Gastrocnemius medialis (tissue), 4 donors: ENCODE measurements at regions not wholly inside any gene's neighbourhood (a gene's known extent, or its start where the extent isn't known, plus 50 kb on each side); places are given as distances from the start of the nearest gene placed in this dataset.

Experiments used
- ATAC-seq, 2 donors: fragments of 150-250 bp; one replicate each; pipeline ENCODE4 v1.9.1; 2016
- DNase-seq, 2 donors: peaks; one replicate each; pipeline ENCODE4 v3.0.0-alpha.2; 2019
- H3K27ac ChIP-seq, 4 donors: fragments of 200-600 bp; sonication (generic); 1 replicate in 1 of 4; 2 replicates in 3 of 4; pipeline ENCODE4 v1.5.1; 2016 to 2018; ENCODE audit warnings: mild to moderate bottlenecking in 2 of 4, moderate library complexity in 1 of 4
- H3K27me3 ChIP-seq, 3 donors: fragments of 200-600 bp; sonication (generic) in 2 of 3; 1 replicate in 1 of 3; 2 replicates in 2 of 3; pipeline versions ENCODE4 v1.5.1 to v1.6.0; 2016 to 2019; ENCODE audit warnings: mild to moderate bottlenecking in 1 of 3, moderate library complexity in 1 of 3
- H3K36me3 ChIP-seq, 2 donors: fragments of 200-600 bp; sonication (generic) in 1 of 2; one replicate each; pipeline ENCODE4 v1.5.1; 2017 to 2018
- H3K4me1 ChIP-seq, 2 donors: fragments of 200-600 bp; sonication (generic) in 1 of 2; one replicate each; pipeline ENCODE4 v1.5.1; 2016 to 2017; ENCODE audit warnings: mild to moderate bottlenecking in 2 of 2
- H3K4me3 ChIP-seq, 4 donors: fragments of 200-600 bp; sonication (generic) in 3 of 4; 1 replicate in 1 of 4; 2 replicates in 3 of 4; pipeline ENCODE4 v1.5.1; 2016 to 2019; ENCODE audit warnings: mild to moderate bottlenecking in 2 of 4
- H3K9me3 ChIP-seq, 3 donors: fragments of 200-600 bp; sonication (generic) in 2 of 3; 1 replicate in 1 of 3; 2 replicates in 2 of 3; pipeline ENCODE4 v1.5.1; 2016 to 2019
- POLR2A ChIP-seq, 2 donors: fragments of 450-650 bp; IDR thresholded peaks; one replicate each; pipeline ENCODE4 v1.6.1; 2017; ENCODE audit warnings: antibody characterized with exemption in 2 of 2, mild to moderate bottlenecking in 2 of 2, moderate library complexity in 2 of 2
- in situ Hi-C, 4 donors: fragments of 200-750 bp; cut with MboI; loops; one replicate each; pipeline versions ENCODE4 v1.15.0 to v1.8.0; 2017; ENCODE audit warnings: low sequenced_read_pairs in 4 of 4
- intact Hi-C: fragments of 100-400 bp; cut with DNase I; formaldehyde crosslinking; loops from one replicate; pipeline ENCODE4 v1.15.1; 2023; ENCODE audit warnings: low total_unique reads
- TF ChIP-seq, protein P1 (sequence below), 5 experiments: fragments of 450-650 bp in 3 of 5; fragments of 200-600 bp in 2 of 5; sonication (generic) in 2 of 5; IDR thresholded peaks in 4 of 5; conservative IDR thresholded peaks in 1 of 5; 1 replicate in 4 of 5; 2 replicates in 1 of 5; pipeline ENCODE4 v1.5.1; 2016 to 2019; ENCODE audit warnings: antibody characterized with exemption in 5 of 5, mild to moderate bottlenecking in 3 of 5, moderate library complexity in 3 of 5

DNA sequence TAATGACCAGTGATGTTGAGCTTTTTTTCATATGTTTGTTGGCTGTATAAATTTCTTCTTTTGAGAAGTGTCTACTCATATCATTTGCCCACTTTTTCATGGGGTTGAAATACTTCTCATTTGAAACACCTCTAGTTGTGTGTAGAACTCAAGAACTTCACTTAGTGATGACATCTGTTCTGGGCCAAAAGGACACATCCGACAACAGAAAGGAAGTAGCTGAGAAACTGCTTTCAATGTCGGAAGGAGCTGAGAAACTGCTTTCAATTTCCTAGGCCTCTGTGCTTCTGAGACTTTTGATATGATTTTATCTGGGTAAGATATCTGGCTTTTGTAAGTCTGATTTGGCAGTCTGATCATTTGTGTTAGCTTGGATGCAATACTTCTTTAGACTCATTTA lies 635.3 kb downstream of the TMTC2 start:
- H3K36me3 ChIP-seq, result no peaks in the 10 kb centered on the region
- H3K27me3 ChIP-seq, result no peaks in the 10 kb centered on the region
- TF ChIP-seq, protein P1, sequence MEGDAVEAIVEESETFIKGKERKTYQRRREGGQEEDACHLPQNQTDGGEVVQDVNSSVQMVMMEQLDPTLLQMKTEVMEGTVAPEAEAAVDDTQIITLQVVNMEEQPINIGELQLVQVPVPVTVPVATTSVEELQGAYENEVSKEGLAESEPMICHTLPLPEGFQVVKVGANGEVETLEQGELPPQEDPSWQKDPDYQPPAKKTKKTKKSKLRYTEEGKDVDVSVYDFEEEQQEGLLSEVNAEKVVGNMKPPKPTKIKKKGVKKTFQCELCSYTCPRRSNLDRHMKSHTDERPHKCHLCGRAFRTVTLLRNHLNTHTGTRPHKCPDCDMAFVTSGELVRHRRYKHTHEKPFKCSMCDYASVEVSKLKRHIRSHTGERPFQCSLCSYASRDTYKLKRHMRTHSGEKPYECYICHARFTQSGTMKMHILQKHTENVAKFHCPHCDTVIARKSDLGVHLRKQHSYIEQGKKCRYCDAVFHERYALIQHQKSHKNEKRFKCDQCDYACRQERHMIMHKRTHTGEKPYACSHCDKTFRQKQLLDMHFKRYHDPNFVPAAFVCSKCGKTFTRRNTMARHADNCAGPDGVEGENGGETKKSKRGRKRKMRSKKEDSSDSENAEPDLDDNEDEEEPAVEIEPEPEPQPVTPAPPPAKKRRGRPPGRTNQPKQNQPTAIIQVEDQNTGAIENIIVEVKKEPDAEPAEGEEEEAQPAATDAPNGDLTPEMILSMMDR (IDR thresholded peaks at IDR 0.05 in 4 of 5, conservative IDR thresholded peaks at IDR 0.05 in 1 of 5), result no peak
- no peak for TF ChIP-seq POLR2A (IDR thresholded peaks at IDR 0.05)
- ATAC-seq (no peak), DNase-seq (no peak)
- H3K4me1 ChIP-seq, result no peaks in the 10 kb centered on the region
- in situ Hi-C loops, result no loop called here
- intact Hi-C loops, result no loop called here
- H3K27ac ChIP-seq, result no peak overlapping the region
- H3K4me3 ChIP-seq, result no peak overlapping the region
- H3K9me3 ChIP-seq, result no peaks in the 10 kb centered on the region

DNA sequence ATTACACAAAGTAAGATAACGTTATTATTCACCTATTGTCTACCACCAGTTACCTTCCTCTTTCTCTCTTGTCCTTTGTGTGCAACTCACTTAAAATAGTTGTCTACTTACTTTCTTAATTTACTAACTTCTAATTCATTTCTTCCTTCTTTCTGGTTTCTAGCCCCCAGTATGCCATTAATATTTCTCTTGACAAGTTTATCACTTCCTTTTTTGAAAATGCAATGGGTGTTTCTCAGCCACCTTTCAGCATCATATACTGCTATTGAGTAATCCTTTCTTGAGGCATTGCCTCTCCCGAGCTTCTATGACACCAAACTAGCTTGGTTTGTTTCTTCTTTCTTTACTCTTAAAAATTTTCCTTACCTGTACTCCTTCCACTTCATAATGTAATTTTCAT lies 633.6 kb downstream of the TMTC2 start:
- H3K27ac ChIP-seq, result no peak overlapping the region
- in situ Hi-C loops (no loop called here), intact Hi-C loops (no loop called here)
- DNase-seq (no peak), ATAC-seq (no peak)
- TF ChIP-seq, protein P1 (IDR thresholded peaks at IDR 0.05 in 4 of 5, conservative IDR thresholded peaks at IDR 0.05 in 1 of 5), result no peak
- TF ChIP-seq POLR2A (IDR thresholded peaks at IDR 0.05), result no peak
- no peaks in the 10 kb centered on the region for H3K27me3 ChIP-seq
- no peak overlapping the region for H3K4me3 ChIP-seq
- no peaks in the 10 kb centered on the region for H3K4me1 ChIP-seq
- no peaks in the 10 kb centered on the region for H3K36me3 ChIP-seq
- H3K9me3 ChIP-seq, result no peaks in the 10 kb centered on the region

DNA sequence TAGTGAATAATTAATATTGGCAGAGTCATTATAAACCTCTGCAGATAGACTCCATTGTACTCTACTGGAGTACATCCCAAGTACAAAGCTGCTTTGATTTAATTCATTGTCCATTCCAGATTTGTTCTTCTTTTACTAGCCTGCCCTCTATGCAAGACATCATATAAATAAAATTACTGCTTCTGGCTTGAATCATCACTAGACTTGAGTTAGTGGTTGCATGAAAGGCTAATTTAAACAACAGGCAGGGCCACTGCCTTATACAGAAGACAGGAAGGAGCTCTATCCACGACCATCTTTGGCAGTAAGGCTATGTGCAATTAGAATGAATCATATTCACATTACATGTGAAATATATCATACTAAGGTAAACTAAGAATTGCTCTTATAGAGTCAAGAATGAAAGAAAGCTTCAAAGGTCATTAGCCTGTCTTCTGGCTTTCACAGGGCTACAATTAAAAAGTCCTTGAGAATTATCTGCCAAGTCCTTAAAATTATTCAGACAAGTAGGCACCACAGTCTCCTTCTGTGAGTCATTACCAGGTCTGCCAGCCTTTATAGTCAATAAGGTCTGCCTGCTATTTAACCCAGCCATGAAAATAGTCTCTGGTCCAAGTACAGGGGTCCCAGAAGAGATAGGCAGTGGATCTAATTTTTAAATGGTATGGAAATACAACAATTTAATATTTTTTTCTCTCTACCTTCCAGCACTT lies 631.8 kb downstream of the TMTC2 start:
- no peak for DNase-seq
- in situ Hi-C loops (no loop called here), intact Hi-C loops (no loop called here)
- TF ChIP-seq, protein P1 (IDR thresholded peaks at IDR 0.05 in 4 of 5, conservative IDR thresholded peaks at IDR 0.05 in 1 of 5), result no peak
- no peak for TF ChIP-seq POLR2A (IDR thresholded peaks at IDR 0.05)
- Histone ChIP-seq H3K27ac (no peak overlapping the region), H3K36me3 (no peaks in the 10 kb centered on the region), H3K9me3 (no peaks in the 10 kb centered on the region), H3K4me3 (no peak overlapping the region), H3K4me1 (no peaks in the 10 kb centered on the region), H3K27me3 (no peaks in the 10 kb centered on the region)
- ATAC-seq, result no peak

DNA sequence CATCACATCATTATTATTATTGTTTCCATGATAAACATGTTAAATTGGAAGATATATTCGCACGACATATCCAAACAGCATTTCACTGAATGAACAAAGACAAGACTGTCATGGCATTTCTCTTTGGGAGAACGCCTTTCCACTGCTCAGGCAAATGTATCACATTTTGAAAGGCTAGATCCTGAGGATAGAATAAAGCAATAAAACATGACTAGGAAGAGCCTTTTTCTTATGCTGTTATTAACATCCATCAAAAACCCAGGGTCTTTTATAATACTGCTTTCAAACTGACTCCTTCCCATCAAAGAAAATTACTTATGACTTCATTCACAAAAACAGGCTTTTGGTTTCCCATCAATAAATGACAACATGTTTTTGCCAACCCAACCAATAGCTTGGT lies 630.9 kb downstream of the TMTC2 start:
- intact Hi-C loops, result no loop called here
- no peaks in the 10 kb centered on the region for H3K9me3 ChIP-seq
- TF ChIP-seq, protein P1 (IDR thresholded peaks at IDR 0.05 in 4 of 5, conservative IDR thresholded peaks at IDR 0.05 in 1 of 5), result no peak
- TF ChIP-seq POLR2A (IDR thresholded peaks at IDR 0.05), result no peak
- no peak for DNase-seq
- no peak overlapping the region for H3K4me3 ChIP-seq
- H3K4me1 ChIP-seq, result no peaks in the 10 kb centered on the region
- no peaks in the 10 kb centered on the region for H3K36me3 ChIP-seq
- ATAC-seq, result no peak
- in situ Hi-C loops, result no loop called here
- no peaks in the 10 kb centered on the region for H3K27me3 ChIP-seq
- no peak overlapping the region for H3K27ac ChIP-seq

DNA sequence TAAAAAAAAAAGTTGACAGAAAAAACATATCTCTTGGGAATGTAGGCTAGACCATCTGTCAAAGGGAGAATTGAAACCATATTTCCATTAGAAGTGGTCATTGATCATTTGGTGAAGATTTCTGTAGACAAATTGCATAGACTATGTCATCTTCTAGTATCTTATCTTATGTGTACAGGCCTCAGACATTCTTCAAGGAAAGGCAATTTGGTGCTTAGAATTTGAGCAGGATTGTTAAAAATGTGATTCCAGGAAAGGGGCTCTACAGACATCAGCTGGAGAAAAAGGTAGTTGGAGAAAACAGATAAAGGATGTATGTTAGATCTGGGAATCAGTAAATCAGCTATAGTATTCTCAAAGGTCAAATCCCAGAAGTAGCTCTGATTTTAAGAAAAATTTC lies 627.1 kb downstream of the TMTC2 start:
- Histone ChIP-seq H3K9me3 (no peaks in the 10 kb centered on the region), H3K36me3 (no peaks in the 10 kb centered on the region), H3K4me1 (no peaks in the 10 kb centered on the region), H3K27ac (no peak overlapping the region), H3K27me3 (no peaks in the 10 kb centered on the region), H3K4me3 (no peak overlapping the region)
- DNase-seq (no peak), ATAC-seq (no peak)
- in situ Hi-C loops (no loop called here), intact Hi-C loops (no loop called here)
- TF ChIP-seq, protein P1 (IDR thresholded peaks at IDR 0.05 in 4 of 5, conservative IDR thresholded peaks at IDR 0.05 in 1 of 5), result no peak
- no peak for TF ChIP-seq POLR2A (IDR thresholded peaks at IDR 0.05)
